DMS53 (cell line): ENCODE measurements at regions not wholly inside any gene's neighbourhood (a gene's known extent, or its start where the extent isn't known, plus 50 kb on each side); places are given as distances from the start of the nearest gene placed in this dataset.

Experiments used
- DNase-seq: peaks from one replicate; lab custom pipeline; 2025; lab: John Stamatoyannopoulos, UW

GRCh38 chr4:26020083-26020668, 106.2 kb downstream of the SMIM20 start:
- DNase-seq = peak; percentile 53

GRCh38 chr4:26020881-26021280, 106.9 kb downstream of the SMIM20 start:
- DNase-seq = no peak

DNA sequence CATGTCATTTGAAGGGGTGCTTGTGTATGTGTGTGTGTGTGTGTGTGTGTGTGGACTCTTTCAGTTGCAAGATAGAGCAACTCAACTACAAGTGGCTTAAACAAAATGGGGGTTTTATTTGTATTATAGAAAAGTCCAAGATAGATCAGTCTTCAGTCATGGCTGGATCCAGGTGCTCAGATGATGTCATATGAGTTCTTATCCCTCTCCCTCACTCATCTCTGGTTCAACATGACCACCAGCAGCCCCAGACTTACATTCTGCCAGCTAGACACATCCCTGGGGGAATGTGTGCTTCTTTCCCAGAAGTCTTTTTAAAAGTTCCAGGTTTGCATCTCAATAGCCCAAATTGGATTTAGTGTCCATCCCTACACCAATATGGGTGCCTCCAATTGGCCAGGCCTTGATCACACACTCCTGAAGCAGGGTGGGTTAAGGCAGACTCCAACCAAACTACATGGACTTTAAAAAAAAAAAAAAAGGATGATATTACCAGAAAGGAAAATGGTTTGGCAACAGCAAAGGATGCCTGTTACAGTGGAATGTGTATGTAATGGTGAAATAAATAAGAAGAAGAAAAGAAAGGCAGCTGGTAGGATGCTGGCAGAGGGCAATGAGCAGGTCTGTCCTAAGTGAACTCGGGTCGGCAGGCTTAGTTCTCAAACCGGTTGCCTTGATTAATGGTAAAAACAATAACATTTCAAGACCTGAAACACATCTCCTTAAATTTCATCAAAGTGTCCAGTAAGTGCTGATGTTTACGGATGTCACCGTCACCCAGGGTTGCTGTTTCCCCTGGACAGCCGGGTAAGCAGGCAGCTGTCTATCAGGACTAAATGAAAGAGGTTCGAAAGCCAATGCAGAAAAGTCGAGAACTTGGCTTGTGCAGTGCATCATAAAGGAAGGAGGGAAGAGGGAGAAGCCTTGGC, 107.7 kb downstream of the SMIM20 start:
- peak; percentile 97 for DNase-seq

DNA sequence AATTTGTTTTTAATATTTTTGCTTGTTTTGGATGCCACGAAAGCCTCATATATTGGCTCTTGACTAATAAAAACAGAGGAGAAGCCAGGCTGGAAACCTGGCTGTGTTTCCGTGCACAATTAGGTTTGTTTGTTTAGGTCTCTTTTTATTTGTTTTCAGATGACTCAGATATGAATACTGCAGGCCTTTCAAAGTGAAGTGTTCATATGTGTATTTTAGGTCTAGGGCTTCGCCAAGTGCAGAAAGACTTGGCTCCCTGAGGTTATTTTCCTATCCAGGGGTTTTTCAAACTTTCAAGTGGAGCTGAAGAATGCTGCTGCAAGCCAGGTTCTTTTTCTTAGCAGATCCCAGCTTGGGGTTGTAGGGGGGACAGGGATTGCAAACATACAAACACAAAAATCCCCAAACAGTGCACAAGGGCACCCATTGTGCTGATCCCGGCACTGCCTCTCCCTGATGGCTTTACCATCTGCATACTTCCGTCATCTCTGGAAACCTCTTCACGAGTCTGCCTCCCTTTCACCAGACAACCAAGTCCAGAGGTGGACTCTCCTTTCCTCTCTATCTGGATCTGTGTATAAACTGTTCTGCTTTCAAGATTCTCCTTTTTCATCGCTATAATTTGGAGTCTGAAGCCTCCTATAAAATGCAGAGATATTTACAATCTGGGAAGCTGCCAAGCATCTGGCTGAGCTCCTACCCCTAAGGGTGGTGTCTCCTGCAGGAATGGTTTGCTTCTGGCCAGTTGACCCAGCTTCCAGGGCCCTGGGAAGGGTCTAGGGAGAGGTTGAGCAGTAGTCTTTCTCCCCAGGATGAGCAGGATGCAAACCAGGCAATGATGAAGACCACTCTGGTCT, 108.6 kb downstream of the SMIM20 start:
- peak; percentile 98 for DNase-seq

DNA sequence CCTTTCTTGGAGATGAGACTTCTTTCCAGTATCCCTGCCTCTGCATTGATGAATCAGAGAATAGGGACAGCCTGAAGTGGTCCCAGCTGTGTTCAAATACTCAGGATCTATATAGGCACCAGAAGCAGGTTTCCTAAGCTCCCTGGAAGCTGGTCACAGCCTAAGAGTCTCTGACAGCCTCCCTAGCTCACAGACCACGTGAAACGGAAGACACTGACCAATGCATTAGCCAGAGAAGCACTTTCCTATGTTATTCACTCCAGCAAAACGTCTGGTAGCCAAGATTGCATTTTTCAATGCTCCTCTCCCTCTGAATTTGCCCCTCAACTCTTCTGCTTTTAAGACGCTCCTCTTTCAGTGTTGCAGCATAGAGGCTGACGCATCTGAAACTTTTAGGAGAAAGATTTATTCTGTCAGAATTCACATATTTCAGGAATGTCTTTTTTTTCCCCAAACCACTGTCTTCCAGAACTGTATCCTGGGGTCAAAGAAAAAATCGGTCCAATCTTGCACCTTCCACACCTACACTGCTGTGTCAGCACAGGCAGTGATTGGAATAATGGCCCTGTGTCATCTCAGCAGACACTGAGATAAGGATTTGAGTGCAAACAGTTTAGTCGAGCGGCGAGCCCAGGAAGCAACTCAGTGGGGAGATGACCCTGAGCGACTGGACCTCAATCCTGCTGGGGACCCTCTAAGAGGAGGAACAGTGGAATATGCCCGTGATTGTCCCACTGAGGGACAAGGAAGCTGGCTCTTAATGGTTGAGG, 109.4 kb downstream of the SMIM20 start:
- DNase-seq = peak; percentile 73

DNA sequence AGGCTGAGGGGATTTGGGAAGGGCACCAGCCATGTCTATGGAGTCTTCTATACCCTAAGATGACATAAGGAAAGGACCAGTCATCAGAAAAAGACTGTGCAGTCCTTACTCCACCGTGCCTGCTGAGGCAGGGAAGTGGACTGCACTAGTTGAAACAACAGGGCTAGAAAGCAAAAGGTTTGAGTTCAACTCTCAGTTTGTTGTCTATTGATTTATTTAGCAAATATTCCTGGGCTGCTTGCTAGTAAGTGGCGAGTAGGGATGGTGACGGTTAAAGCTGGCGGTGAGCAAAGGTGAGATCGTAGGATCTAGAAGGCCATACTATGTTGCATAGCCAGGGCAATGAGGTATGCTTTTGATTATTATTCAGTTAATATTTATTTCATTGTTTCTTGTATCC, 110.1 kb downstream of the SMIM20 start:
- no peak for DNase-seq

DNA sequence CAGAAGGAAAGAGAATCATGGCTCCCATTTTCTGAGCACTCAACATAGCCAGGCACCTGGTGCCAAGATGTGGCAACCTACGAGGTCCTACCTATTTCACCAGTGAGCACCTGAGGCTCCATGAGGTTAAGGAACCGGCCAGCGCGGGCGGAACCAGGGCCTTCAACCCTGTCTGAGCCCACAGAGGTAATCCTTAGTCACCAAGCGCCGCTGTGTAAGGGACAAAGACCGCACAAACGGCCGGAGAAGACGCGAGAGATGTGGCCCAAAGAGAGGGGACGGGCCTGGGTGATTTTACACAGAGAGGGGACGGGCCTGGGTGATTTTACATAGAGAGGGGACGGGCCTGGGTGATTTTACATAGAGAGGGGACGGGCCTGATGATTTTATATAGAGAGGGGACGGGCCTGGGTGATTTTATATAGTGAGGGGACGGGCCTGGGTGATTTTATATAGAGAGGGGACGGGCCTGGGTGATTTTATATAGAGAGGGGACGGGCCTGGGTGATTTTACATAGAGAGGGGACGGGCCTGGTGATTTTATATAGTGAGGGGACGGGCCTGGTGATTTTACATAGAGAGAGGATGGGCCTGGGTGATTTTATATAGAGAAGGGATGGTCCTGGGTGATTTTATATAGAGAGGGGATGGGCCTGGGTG, 114.2 kb downstream of the SMIM20 start:
- DNase-seq = no peak

GRCh38 chr4:26028793-26029567, 115.0 kb downstream of the SMIM20 start:
- DNase-seq = peak; percentile 87

GRCh38 chr4:26029568-26030131, 115.6 kb downstream of the SMIM20 start:
- DNase-seq = peak; percentile 31

GRCh38 chr4:26030260-26030667, 116.2 kb downstream of the SMIM20 start:
- DNase-seq = no peak

- no peak for DNase-seq
These were observed 116.8 kb downstream of the SMIM20 start for GRCh38 chr4:26030780-26031179.

DNA sequence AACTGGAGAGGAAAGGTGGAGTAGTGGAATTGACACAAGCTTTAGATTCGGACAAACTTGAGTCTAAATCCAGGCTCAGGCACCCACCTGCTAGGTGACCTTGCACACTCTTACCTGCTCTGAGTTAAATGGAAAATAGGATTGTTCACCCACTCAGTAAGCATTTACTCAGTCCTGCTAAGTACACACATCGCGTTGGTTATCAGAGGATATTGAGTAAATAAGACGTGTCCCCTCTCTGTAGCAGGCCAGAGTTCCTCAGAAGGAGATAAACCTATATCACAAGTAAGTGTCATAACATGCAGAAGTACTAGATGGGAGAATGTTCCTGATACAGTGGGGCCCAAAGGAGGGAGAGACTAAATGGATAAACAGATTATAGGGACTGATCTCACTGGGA, 117.7 kb downstream of the SMIM20 start:
- peak; percentile 80 for DNase-seq

- DNase-seq = peak; percentile 67
These were observed 118.1 kb downstream of the SMIM20 start for GRCh38 chr4:26032142-26032541.

DNA sequence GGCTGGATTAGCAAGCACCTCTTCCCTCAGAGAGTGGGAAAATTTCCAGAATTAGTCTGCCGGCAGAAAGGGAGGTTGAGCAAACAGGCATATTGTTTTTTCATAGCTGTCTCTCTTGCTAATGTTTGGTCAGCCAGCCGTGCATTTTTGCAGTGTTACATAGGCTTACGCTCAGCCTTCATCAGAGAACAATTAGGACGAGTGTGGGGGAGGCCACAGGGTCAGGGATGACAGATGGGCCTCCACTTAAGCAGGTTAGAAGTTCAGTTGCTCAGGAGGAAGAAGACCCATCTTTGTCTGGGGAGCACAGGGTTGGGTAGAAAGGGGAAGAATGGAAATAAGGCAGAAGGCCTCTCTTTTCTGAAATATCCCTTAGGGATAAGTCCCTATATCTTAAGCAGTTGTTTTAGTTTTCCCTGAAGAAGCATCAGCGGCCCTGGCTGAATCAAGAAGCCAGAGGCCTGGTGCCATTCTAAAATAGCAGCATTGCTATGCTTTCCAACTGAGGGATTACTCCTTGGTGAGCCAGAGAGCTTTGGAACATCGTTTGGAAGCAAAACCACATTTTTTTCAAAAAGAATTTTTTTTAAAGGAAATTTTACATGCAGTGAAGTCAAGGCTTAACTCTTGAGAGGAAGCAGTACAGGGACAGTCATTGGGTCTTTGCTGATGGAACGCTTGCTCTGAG, 118.8 kb downstream of the SMIM20 start:
- DNase-seq = peak; percentile 76

- no peak for DNase-seq
These were observed 119.4 kb downstream of the SMIM20 start for GRCh38 chr4:26033389-26033788.

DNA sequence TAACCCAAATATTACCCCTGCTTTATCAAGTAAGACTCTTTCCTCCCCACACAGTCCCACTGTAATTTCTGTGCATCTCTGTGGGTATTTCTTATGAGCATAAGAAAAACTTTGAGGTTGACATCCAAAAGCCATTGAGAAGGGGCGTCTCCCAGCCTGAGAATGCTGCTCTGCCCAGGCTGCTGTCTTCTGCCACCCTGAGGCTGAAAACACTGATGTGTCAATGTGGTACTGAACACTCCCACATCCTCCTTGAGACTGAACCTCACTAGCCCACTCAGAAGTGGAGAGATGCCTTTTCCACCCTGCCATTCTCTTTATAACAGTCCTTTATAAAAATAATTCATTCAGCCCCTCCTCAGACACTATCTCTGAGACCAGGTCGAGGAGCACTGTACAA, 120.8 kb downstream of the SMIM20 start:
- no peak for DNase-seq

GRCh38 chr4:26035921-26036320, 121.9 kb downstream of the SMIM20 start:
- no peak for DNase-seq

DNA sequence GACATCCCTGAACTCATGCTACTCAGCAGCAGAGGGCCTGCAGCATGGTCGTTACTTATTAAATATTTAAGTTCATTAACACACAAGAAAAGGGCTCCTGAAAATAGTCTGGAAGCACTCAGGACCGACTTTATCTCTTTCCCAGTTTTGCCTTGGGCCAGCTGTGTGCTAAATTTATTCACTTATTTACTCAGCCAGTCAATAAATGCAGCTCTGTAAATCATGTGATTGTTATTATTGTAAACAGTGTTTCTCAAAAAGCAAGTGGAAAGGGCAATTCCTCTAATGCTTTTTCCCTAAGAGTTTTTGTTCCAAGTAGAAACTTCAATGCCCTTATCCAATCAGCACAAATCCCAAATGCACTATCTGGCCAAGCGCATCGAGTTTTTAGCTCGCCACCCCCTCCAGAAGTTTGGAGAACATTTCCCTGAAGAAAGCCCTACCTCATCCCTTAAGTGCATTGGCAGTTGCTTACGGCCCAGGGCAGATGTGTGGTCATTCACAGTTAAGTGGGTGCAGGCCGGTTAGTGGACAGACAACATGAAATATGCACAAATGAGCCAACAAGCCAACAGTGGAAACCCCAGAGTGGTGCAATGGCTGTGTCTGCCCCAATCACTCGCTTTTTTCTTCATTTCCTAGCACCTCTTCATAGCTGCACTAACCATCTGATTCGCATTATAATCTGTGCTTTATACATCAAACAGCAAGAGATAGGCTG, 125.8 kb downstream of the SMIM20 start:
- DNase-seq = no peak

DNA sequence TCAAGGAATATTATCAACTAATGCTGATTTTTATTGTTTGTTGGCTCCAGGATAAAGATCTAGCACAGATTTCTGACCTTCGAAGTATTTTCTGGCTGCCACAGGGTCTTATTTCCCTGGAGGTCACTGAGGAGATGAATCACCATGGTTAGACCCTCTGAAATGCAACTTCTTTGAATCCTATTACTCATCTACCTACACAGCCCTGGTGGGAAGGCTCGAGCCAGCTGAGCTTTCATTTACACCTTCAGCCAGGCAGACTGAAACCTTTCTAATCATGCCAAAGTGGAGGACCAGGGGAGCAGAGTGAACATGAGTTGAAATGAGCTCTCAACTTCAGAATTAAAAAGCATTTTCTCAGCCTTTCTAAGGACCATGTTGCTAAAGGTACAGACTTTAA, 130.5 kb downstream of the SMIM20 start:
- no peak for DNase-seq
